B cell (primary cell): ENCODE measurements at regions not wholly inside any gene's neighbourhood (a gene's known extent, or its start where the extent isn't known, plus 50 kb on each side); places are given as distances from the start of the nearest gene placed in this dataset.

Experiments
- CTCF ChIP-seq: fragments of 200-600 bp; IDR thresholded peaks from one replicate; pipeline ENCODE4 v1.8.0; 2022; ENCODE audit warnings: antibody characterized with exemption, mild to moderate bottlenecking
- EZH2 ChIP-seq: IDR thresholded peaks from 2 replicates; pipeline ENCODE4 v1.6.1; 2012; ENCODE audit warnings: borderline replicate concordance, low read depth, mild to moderate bottlenecking, moderate library complexity, low read length; ENCODE audit not compliant: insufficient read depth, poor library complexity, severe bottlenecking

GRCh38 chr12:76611533-76611932 is 52.0 kb upstream of the OSBPL8 start:
- TF ChIP-seq CTCF (no peak), EZH2 (no peak)
